Panc1 (cell line): ENCODE measurements at regions not wholly inside any gene's neighbourhood (a gene's known extent, or its start where the extent isn't known, plus 50 kb on each side); places are given as distances from the start of the nearest gene placed in this dataset.

Experiments used
- ATAC-seq: fragments of 200-7000 bp; cut with Tn5 transposase; 2 replicates; pipeline ENCODE4 v1.9.1; 2020; ENCODE audit warnings: mild to moderate bottlenecking, moderate library complexity
- BruUV-seq: library from RNA; stranded (reverse); fragments of 400-500 nt; replicated peaks from 2 replicates; lab custom pipeline; 2021; lab: Mats Ljungman, UMichigan
- CTCF ChIA-PET: fragments of 300-600 bp; sonication (Branson Sonifier 250); formaldehyde crosslinking; loops from one replicate; lab custom pipeline; 2022; ENCODE audit warnings: antibody characterized with exemption; lab: Charles Lee
- POLR2A ChIA-PET: fragments of 300-600 bp; sonication (Branson Sonifier 250); formaldehyde crosslinking; loops from one replicate; lab custom pipeline; 2022; ENCODE audit warnings: antibody characterized with exemption; lab: Charles Lee
- DNase-seq: peaks from one replicate; pipeline ENCODE4 v3.0.0-alpha.2; 2010; ENCODE audit warnings: low read depth, low spot score
- H3K27ac ChIP-seq: 2 replicates; pipeline ENCODE4 v1.5.1; 2011; ENCODE audit warnings: mild to moderate bottlenecking, low read length, inconsistent platforms
- H3K27me3 ChIP-seq: fragments of 200-500 bp; sonication (Bioruptor generic); 2 replicates; pipeline ENCODE4 v1.6.0; 2014; ENCODE audit warnings: low read length, inconsistent platforms; ENCODE audit not compliant: control insufficient read depth, insufficient read depth
- H3K36me3 ChIP-seq: fragments of 200-500 bp; sonication (Bioruptor generic); 2 replicates; pipeline ENCODE4 v1.5.1; 2014; ENCODE audit warnings: inconsistent platforms, mild to moderate bottlenecking, low read length, moderate library complexity; ENCODE audit not compliant: control insufficient read depth, insufficient read depth
- H3K4me1 ChIP-seq: 2 replicates; pipeline ENCODE4 v1.5.1; 2011; ENCODE audit warnings: inconsistent platforms, mild to moderate bottlenecking, low read length, moderate library complexity; ENCODE audit not compliant: control insufficient read depth, insufficient read depth
- H3K4me3 ChIP-seq, 2 experiments: 2 replicates each; pipeline ENCODE4 v1.5.1; 2011 to 2012; ENCODE audit warnings: low read depth in 2 of 2, low read length in 2 of 2, mild to moderate bottlenecking in 2 of 2, inconsistent platforms in 1 of 2, moderate library complexity in 1 of 2
- H3K9me3 ChIP-seq: fragments of 200-500 bp; sonication (Bioruptor generic); 2 replicates; pipeline ENCODE4 v1.5.1; 2014; ENCODE audit warnings: low read depth, mild to moderate bottlenecking, inconsistent platforms, low read length, moderate library complexity; ENCODE audit not compliant: control insufficient read depth, insufficient read depth
- POLR2AphosphoS5 ChIP-seq: IDR thresholded peaks from 2 replicates; pipeline ENCODE4 v1.6.1; 2012; ENCODE audit warnings: mild to moderate bottlenecking, low read depth, low read length, moderate library complexity
- REST ChIP-seq, 2 experiments: IDR thresholded peaks; 2 replicates each; pipeline ENCODE4 v1.6.1; 2011 to 2012; ENCODE audit warnings: low read depth in 2 of 2, control low read depth in 1 of 2, low read length in 1 of 2, mild to moderate bottlenecking in 1 of 2, moderate library complexity in 1 of 2; ENCODE audit not compliant: insufficient read depth in 1 of 2
- SIN3A ChIP-seq: IDR thresholded peaks from 2 replicates; pipeline ENCODE4 v1.6.1; 2012; ENCODE audit warnings: low read depth, mild to moderate bottlenecking, low read length, moderate library complexity, borderline replicate concordance; ENCODE audit not compliant: insufficient read depth
- TCF7L2 ChIP-seq: IDR thresholded peaks from 2 replicates; pipeline ENCODE4 v1.6.1; 2011; ENCODE audit warnings: mild to moderate bottlenecking, low read depth, low read length, inconsistent platforms
- in situ Hi-C: cut with HindIII; loops from 2 replicates; pipeline ENCODE4 v1.10.0; 2016; ENCODE audit warnings: low sequenced_read_pairs, low pct_unique_long_range_greater_than_20kb
- intact Hi-C: fragments of 100-400 bp; cut with micrococcal nuclease; formaldehyde crosslinking; loops from one replicate; pipeline ENCODE4 v1.10.0; 2022; ENCODE audit not compliant: unreplicated experiment
- TF ChIP-seq, protein P1 (sequence below): fragments of 450-650 bp; IDR thresholded peaks from 2 replicates; pipeline ENCODE4 v1.5.1; 2017; ENCODE audit warnings: mild to moderate bottlenecking

DNA sequence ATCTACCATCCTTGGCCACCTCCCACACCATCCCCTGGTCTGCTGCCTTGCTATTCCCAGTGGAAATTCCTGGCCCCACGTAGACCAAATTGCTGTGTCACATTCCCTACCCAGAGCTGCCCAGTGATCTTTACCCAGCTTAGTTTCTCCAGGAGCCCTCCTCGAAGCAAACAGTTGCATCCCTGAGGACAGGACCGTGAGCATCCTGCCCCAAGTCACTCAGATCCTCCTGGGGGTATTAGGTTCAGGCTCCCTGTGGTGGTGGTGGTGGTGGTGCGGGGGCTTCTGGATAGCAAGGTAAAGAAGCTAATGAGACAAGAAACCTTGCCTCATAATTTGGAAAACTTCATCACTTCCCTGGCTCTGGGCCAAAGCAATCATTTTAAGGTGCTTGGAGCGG lies 58.4 kb upstream of the RBM15 start:
- H3K4me1 ChIP-seq, result no peaks in the 10 kb centered on the region
- H3K4me3 ChIP-seq, result no peak overlapping the region
- no peak for DNase-seq
- intact Hi-C loops, result no loop called here
- ChIA-PET POLR2A (no interaction called here), CTCF (no interaction called here)
- no peak overlapping the region for H3K27ac ChIP-seq
- H3K27me3 ChIP-seq, result no peaks in the 10 kb centered on the region
- TF ChIP-seq SIN3A (no peak), REST (IDR thresholded peaks at IDR 0.05; ENCODE audit: insufficient read depth in 1 of 2, low read depth in 2 of 2, low read length in 1 of 2) (no peak), TCF7L2 (no peak), POLR2AphosphoS5 (no peak)
- TF ChIP-seq, protein P1, sequence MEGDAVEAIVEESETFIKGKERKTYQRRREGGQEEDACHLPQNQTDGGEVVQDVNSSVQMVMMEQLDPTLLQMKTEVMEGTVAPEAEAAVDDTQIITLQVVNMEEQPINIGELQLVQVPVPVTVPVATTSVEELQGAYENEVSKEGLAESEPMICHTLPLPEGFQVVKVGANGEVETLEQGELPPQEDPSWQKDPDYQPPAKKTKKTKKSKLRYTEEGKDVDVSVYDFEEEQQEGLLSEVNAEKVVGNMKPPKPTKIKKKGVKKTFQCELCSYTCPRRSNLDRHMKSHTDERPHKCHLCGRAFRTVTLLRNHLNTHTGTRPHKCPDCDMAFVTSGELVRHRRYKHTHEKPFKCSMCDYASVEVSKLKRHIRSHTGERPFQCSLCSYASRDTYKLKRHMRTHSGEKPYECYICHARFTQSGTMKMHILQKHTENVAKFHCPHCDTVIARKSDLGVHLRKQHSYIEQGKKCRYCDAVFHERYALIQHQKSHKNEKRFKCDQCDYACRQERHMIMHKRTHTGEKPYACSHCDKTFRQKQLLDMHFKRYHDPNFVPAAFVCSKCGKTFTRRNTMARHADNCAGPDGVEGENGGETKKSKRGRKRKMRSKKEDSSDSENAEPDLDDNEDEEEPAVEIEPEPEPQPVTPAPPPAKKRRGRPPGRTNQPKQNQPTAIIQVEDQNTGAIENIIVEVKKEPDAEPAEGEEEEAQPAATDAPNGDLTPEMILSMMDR, result no peak
- no TSS peak for BruUV-seq
- in situ Hi-C loops, result no loop called here
- no peaks in the 10 kb centered on the region for H3K9me3 ChIP-seq
- no peaks in the 10 kb centered on the region for H3K36me3 ChIP-seq
- ATAC-seq, result no peak

GRCh38 chr1:110281363-110282290 lies 57.5 kb upstream of the RBM15 start:
- CTCF ChIA-PET, result no interaction called here
- POLR2A ChIA-PET, result no interaction called here
- no TSS peak for BruUV-seq
- no peak overlapping the region for H3K27ac ChIP-seq
- no peak overlapping the region for H3K4me3 ChIP-seq
- H3K4me1 ChIP-seq, result no peaks in the 10 kb centered on the region
- no peak for DNase-seq
- H3K9me3 ChIP-seq, result no peaks in the 10 kb centered on the region
- no peaks in the 10 kb centered on the region for H3K36me3 ChIP-seq
- no peak for ATAC-seq
- TF ChIP-seq TCF7L2 (no peak), REST (IDR thresholded peaks at IDR 0.05; ENCODE audit: insufficient read depth in 1 of 2, low read depth in 2 of 2, low read length in 1 of 2) (no peak)
- in situ Hi-C loops (no loop called here), intact Hi-C loops (no loop called here)
- H3K27me3 ChIP-seq, result no peaks in the 10 kb centered on the region
